Natural killer cell (primary cell): ENCODE measurements at regions not wholly inside any gene's neighbourhood (a gene's known extent, or its start where the extent isn't known, plus 50 kb on each side); places are given as distances from the start of the nearest gene placed in this dataset.

Experiments used
- ATAC-seq, 3 donors: fragments of 150-1000 bp in 2 of 3; fragments of 200-7000 bp in 1 of 3; cut with Tn5 transposase; 1 replicate in 1 of 3; 2 replicates in 2 of 3; pipeline ENCODE4 v1.10.0; 2021; ENCODE audit warnings: mild to moderate bottlenecking in 2 of 3, moderate library complexity in 2 of 3
- DNase-seq, 2 donors: peaks; one replicate each; pipeline versions ENCODE4 v3.0.0 to v3.0.0-alpha.2; 2013 to 2021; ENCODE audit warnings: mixed read lengths in 1 of 2
- H3K27ac ChIP-seq: one replicate; pipeline ENCODE4 v1.5.1; 2013; ENCODE audit warnings: mild to moderate bottlenecking, low read length
- H3K27me3 ChIP-seq: one replicate; pipeline ENCODE4 v1.6.1; 2013; ENCODE audit warnings: low read length; ENCODE audit not compliant: control insufficient read depth, insufficient read depth
- H3K36me3 ChIP-seq: one replicate; pipeline ENCODE4 v1.6.1; 2013; ENCODE audit warnings: low read length; ENCODE audit not compliant: control insufficient read depth, insufficient read depth
- H3K4me1 ChIP-seq: one replicate; pipeline ENCODE4 v1.6.1; 2013; ENCODE audit warnings: low read length; ENCODE audit not compliant: control insufficient read depth, insufficient read depth
- H3K4me3 ChIP-seq: one replicate; pipeline ENCODE4 v1.5.1; 2013; ENCODE audit warnings: low read length
- H3K9me3 ChIP-seq: one replicate; pipeline ENCODE4 v1.6.1; 2013; ENCODE audit warnings: low read length; ENCODE audit not compliant: control insufficient read depth, insufficient read depth
- H3K27ac Mint-ChIP-seq, 2 donors: one replicate each; pipeline ENCODE4 v1.8.0; 2022; ENCODE audit warnings: mild to moderate bottlenecking in 2 of 2, mixed read lengths in 2 of 2, moderate library complexity in 1 of 2
- H3K27me3 Mint-ChIP-seq, 2 donors: one replicate each; pipeline ENCODE4 v1.8.0; 2022; ENCODE audit warnings: low read depth in 2 of 2, mixed read lengths in 2 of 2
- H3K36me3 Mint-ChIP-seq: one replicate; pipeline ENCODE4 v1.8.0; 2022; ENCODE audit warnings: mixed read lengths
- H3K4me1 Mint-ChIP-seq, 2 donors: one replicate each; pipeline ENCODE4 v1.8.0; 2022; ENCODE audit warnings: mixed read lengths in 2 of 2
- H3K4me3 Mint-ChIP-seq: one replicate; pipeline ENCODE4 v1.8.0; 2022; ENCODE audit warnings: mild to moderate bottlenecking, moderate library complexity, mixed read lengths
- H3K9me3 Mint-ChIP-seq, 2 donors: one replicate each; pipeline ENCODE4 v1.8.0; 2022; ENCODE audit warnings: mixed read lengths in 2 of 2
- WGBS: methylation state at CpG from one replicate; pipeline ENCODE4 v1.1.7; 2013; ENCODE audit warnings: missing lambda C conversion rate; ENCODE audit not compliant: insufficient coverage; 5-methylcytosine and 5-hydroxymethylcytosine counted together
- intact Hi-C: fragments of 100-400 bp; cut with micrococcal nuclease; formaldehyde crosslinking; loops from one replicate; pipeline ENCODE4 v1.14.2; 2022
- TF ChIP-seq, protein P1 (sequence below): fragments of 200-600 bp; IDR thresholded peaks from one replicate; pipeline ENCODE4 v1.8.0; 2022; ENCODE audit warnings: antibody characterized with exemption

DNA sequence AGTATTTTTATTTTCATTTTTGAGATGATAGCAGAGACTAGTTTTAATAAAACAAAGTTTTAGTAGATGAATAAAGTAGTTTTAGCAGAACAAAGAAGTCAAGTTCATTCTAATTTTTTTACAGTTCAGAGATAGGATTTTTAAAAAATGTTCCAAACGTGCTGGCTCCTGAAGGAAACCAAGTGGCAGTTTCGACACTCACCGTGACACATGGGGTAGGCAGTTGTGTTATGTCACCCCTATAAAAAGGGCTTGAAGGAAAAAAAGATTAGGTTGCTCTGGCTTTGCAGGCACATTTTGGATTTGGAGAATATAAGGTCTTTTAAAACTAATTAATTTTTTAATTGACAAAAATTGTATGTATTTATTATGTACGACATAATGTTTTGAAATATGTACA, 305.2 kb downstream of the NDFIP2 start:
- intact Hi-C loops, result no loop called here
- H3K4me1 Mint-ChIP-seq, result peaks cover 0 to 7% of the 10 kb centered on the region in 2 donors
- no peak for ATAC-seq
- no peaks in the 10 kb centered on the region for H3K9me3 ChIP-seq
- TF ChIP-seq, protein P1, sequence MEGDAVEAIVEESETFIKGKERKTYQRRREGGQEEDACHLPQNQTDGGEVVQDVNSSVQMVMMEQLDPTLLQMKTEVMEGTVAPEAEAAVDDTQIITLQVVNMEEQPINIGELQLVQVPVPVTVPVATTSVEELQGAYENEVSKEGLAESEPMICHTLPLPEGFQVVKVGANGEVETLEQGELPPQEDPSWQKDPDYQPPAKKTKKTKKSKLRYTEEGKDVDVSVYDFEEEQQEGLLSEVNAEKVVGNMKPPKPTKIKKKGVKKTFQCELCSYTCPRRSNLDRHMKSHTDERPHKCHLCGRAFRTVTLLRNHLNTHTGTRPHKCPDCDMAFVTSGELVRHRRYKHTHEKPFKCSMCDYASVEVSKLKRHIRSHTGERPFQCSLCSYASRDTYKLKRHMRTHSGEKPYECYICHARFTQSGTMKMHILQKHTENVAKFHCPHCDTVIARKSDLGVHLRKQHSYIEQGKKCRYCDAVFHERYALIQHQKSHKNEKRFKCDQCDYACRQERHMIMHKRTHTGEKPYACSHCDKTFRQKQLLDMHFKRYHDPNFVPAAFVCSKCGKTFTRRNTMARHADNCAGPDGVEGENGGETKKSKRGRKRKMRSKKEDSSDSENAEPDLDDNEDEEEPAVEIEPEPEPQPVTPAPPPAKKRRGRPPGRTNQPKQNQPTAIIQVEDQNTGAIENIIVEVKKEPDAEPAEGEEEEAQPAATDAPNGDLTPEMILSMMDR, result no peak
- no peak for DNase-seq
- H3K36me3 ChIP-seq, result no peaks in the 10 kb centered on the region
- no peaks in the 10 kb centered on the region for H3K27me3 ChIP-seq
- no peak overlapping the region for H3K27ac Mint-ChIP-seq
- no peak overlapping the region for H3K4me3 Mint-ChIP-seq
- 93% methylated on average over 3 of the region's 4 CpGs for WGBS
- H3K9me3 Mint-ChIP-seq, result no peaks in the 10 kb centered on the region
- H3K36me3 Mint-ChIP-seq, result no peaks in the 10 kb centered on the region
- H3K27me3 Mint-ChIP-seq, result no peaks in the 10 kb centered on the region
- no peak overlapping the region for H3K27ac ChIP-seq
- H3K4me1 ChIP-seq, result no peaks in the 10 kb centered on the region
- no peak overlapping the region for H3K4me3 ChIP-seq

DNA sequence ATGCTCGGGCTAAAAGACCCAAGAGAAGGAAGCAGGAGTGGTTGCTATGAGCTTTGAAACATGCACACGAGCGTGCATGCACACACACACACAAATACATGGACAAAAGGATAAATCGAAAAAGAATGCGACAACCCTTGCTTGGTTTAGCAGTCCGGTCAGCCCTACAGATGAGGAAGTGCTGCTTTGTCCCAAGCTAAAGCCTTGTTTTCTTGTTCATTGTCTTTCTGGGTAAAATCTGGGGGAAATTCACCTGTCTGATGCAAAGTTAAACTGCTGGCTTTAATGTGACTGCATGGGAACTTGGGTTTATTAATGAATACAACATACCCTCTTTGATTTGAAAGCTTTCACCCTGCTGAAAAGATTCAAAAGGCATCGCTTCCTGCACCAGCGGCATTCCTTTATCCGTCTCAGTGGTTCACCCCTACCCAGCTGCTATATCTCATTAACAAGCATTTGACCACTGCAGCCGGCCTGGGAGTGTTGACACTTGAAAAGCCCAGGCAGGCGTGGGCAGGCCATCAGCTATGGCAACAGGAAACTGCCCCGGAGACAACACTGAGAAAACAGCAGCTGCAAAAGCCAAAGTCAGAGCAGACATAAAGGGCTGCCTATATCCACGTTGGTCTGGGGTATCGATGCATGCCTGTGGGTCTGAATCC, 301.7 kb downstream of the NDFIP2 start:
- H3K36me3 ChIP-seq, result no peaks in the 10 kb centered on the region
- intact Hi-C loops, result no loop called here
- Mint-ChIP-seq H3K27me3 (no peaks in the 10 kb centered on the region), H3K36me3 (no peaks in the 10 kb centered on the region), H3K27ac (no peak overlapping the region), H3K4me1 (peaks cover 0 to 7% of the 10 kb centered on the region in 2 donors), H3K4me3 (no peak overlapping the region), H3K9me3 (no peaks in the 10 kb centered on the region)
- no peak overlapping the region for H3K4me3 ChIP-seq
- no peaks in the 10 kb centered on the region for H3K27me3 ChIP-seq
- WGBS, result 68% methylated on average over 13 of the region's 14 CpGs
- TF ChIP-seq, protein P1, result no peak
- H3K4me1 ChIP-seq, result no peaks in the 10 kb centered on the region
- H3K9me3 ChIP-seq, result no peaks in the 10 kb centered on the region
- DNase-seq (no peak), ATAC-seq (peak in 1 of 3 donors; percentile 41)
- no peak overlapping the region for H3K27ac ChIP-seq

DNA sequence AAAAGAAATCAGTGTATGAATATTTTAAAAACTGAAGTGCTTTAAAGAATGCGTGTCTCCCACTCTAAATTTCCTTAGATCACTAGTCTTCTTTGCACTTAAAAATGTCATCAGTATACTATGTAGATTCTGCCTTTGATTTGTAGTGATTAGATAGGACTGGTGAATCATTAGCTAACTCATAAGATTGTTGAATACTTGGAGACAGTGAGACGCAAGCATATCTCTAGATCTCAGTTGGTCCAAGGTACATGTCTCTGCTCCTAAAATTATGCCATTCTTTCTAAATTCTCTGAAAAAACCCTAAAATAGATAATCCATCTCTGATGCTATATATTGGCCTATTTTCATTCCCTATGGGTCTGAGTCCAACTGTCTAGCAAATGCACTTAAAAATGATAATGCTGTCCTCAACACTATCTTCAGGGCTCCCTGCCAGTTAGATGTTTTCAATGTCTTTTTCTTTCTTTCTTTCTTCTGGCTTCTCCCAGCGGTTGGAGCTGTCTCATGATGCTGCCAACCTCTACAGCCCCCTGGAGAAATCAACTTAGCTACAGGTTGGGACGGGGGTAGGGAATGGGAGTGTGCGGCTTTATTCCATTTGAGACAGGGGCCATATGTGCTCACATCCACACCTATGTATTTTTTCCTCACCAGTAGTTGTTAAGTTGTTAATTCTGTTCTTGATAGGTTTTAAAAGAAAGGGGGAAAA, 301.0 kb downstream of the NDFIP2 start:
- no peaks in the 10 kb centered on the region for H3K27me3 Mint-ChIP-seq
- Histone ChIP-seq H3K27me3 (no peaks in the 10 kb centered on the region), H3K4me3 (no peak overlapping the region), H3K27ac (no peak overlapping the region), H3K4me1 (no peaks in the 10 kb centered on the region), H3K36me3 (no peaks in the 10 kb centered on the region), H3K9me3 (no peaks in the 10 kb centered on the region)
- 85% methylated on average over 1 of the region's 5 CpGs for WGBS
- H3K27ac Mint-ChIP-seq, result no peak overlapping the region
- ATAC-seq, result no peak
- H3K4me1 Mint-ChIP-seq, result peaks cover 0 to 7% of the 10 kb centered on the region in 2 donors
- no peak for DNase-seq
- H3K4me3 Mint-ChIP-seq, result no peak overlapping the region
- intact Hi-C loops, result no loop called here
- no peaks in the 10 kb centered on the region for H3K36me3 Mint-ChIP-seq
- no peaks in the 10 kb centered on the region for H3K9me3 Mint-ChIP-seq
- TF ChIP-seq, protein P1, result no peak
